Right atrium auricular region (tissue), 2 donors: ENCODE measurements at regions not wholly inside any gene's neighbourhood (a gene's known extent, or its start where the extent isn't known, plus 50 kb on each side); places are given as distances from the start of the nearest gene placed in this dataset.
"Not testable (repeated sequence)": the region's sequence is repeated elsewhere in the genome, so short reads cannot be mapped to it uniquely, and the experiment has no call there.

Source experiments
- DNase-seq: peaks from one replicate; pipeline ENCODE4 v3.0.0-alpha.2; 2019; ENCODE audit warnings: low spot score
- H3K27ac ChIP-seq, 2 donors: fragments of 200-600 bp; sonication (generic); 1 replicate in 1 of 2; 2 replicates in 1 of 2; pipeline ENCODE4 v1.5.1; 2016 to 2019
- H3K27me3 ChIP-seq, 2 donors: fragments of 200-600 bp; sonication (generic); one replicate each; pipeline versions ENCODE4 v1.5.1 to v1.6.0; 2017 to 2019
- H3K36me3 ChIP-seq: fragments of 200-600 bp; sonication (generic); one replicate; pipeline ENCODE4 v1.5.1; 2016
- H3K4me1 ChIP-seq, 2 donors: fragments of 200-600 bp; sonication (generic); one replicate each; pipeline versions ENCODE4 v1.5.1 to v1.6.0; 2017 to 2019
- H3K4me3 ChIP-seq, 2 donors: fragments of 200-600 bp; sonication (generic); 1 replicate in 1 of 2; 2 replicates in 1 of 2; pipeline ENCODE4 v1.5.1; 2017 to 2019; ENCODE audit warnings: mild to moderate bottlenecking in 1 of 2, moderate library complexity in 1 of 2
- H3K9me3 ChIP-seq, 2 donors: fragments of 200-600 bp; sonication (generic); one replicate each; pipeline ENCODE4 v1.5.1; 2019
- CTCF ChIP-seq, 2 donors: fragments of 200-600 bp; sonication (generic); IDR thresholded peaks; one replicate each; pipeline ENCODE4 v1.5.1; 2019; ENCODE audit warnings: antibody characterized with exemption in 2 of 2

GRCh38 chrX:102784550-102784949, 64.0 kb downstream of the GPRASP3 start:
- H3K27ac ChIP-seq, result no peak overlapping the region
- TF ChIP-seq CTCF (IDR thresholded peaks at IDR 0.05), result no peak
- no peaks in the 10 kb centered on the region for H3K27me3 ChIP-seq
- no peak for DNase-seq
- H3K36me3 ChIP-seq, result no peaks in the 10 kb centered on the region
- no peaks in the 10 kb centered on the region for H3K4me1 ChIP-seq
- H3K9me3 ChIP-seq, result no peaks in the 10 kb centered on the region
- no peak overlapping the region for H3K4me3 ChIP-seq

- no peak overlapping the region for H3K27ac ChIP-seq
- H3K4me3 ChIP-seq, result no peak overlapping the region
- H3K4me1 ChIP-seq, result no peaks in the 10 kb centered on the region
- DNase-seq, result no peak
- H3K36me3 ChIP-seq, result no peaks in the 10 kb centered on the region
- no peak for TF ChIP-seq CTCF (IDR thresholded peaks at IDR 0.05)
- no peaks in the 10 kb centered on the region for H3K27me3 ChIP-seq
- peaks cover 0 to 14% of the 10 kb centered on the region in 2 donors for H3K9me3 ChIP-seq
Observed at GRCh38 chrX:102787283-102787682, 66.7 kb downstream of the GPRASP3 start.

GRCh38 chrX:102808336-102808735, 87.8 kb downstream of the GPRASP3 start:
- H3K27me3 ChIP-seq, result no peaks in the 10 kb centered on the region
- H3K36me3 ChIP-seq, result no peaks in the 10 kb centered on the region
- H3K4me1 ChIP-seq, result no peaks in the 10 kb centered on the region
- H3K4me3 ChIP-seq, result no peak overlapping the region
- no peak overlapping the region for H3K27ac ChIP-seq
- no peaks in the 10 kb centered on the region for H3K9me3 ChIP-seq
- TF ChIP-seq CTCF (IDR thresholded peaks at IDR 0.05), result no peak
- no peak for DNase-seq

- not testable (repeated sequence) for H3K4me3 ChIP-seq, H3K27ac ChIP-seq, H3K9me3 ChIP-seq, H3K36me3 ChIP-seq, H3K27me3 ChIP-seq, H3K4me1 ChIP-seq, DNase-seq
Observed at GRCh38 chrX:102818269-102818668, 97.7 kb downstream of the GPRASP3 start.

- Histone ChIP-seq H3K9me3 (no peaks in the 10 kb centered on the region), H3K27me3 (no peaks in the 10 kb centered on the region), H3K36me3 (no peaks in the 10 kb centered on the region), H3K27ac (no peak overlapping the region), H3K4me3 (no peak overlapping the region), H3K4me1 (no peaks in the 10 kb centered on the region)
- TF ChIP-seq CTCF (IDR thresholded peaks at IDR 0.05), result no peak
- no peak for DNase-seq
Observed at GRCh38 chrX:102832661-102833060, 104.4 kb upstream of the RAB40AL start.

- no peak for TF ChIP-seq CTCF (IDR thresholded peaks at IDR 0.05)
- H3K27ac ChIP-seq, result no peak overlapping the region
- no peaks in the 10 kb centered on the region for H3K4me1 ChIP-seq
- H3K36me3 ChIP-seq, result no peaks in the 10 kb centered on the region
- no peak for DNase-seq
- no peaks in the 10 kb centered on the region for H3K9me3 ChIP-seq
- no peak overlapping the region for H3K4me3 ChIP-seq
- no peaks in the 10 kb centered on the region for H3K27me3 ChIP-seq
Observed at GRCh38 chrX:102833136-102833535, 103.9 kb upstream of the RAB40AL start.
